ENCODE measurements at regions not wholly inside any gene's neighbourhood (a gene's known extent, or its start where the extent isn't known, plus 50 kb on each side); places are given as distances from the start of the nearest gene placed in this dataset.

- DNase-seq (ENCODE audit: low read depth) = no peak
- TF ChIP-seq CTCF (IDR thresholded peaks at IDR 0.05; ENCODE audit: low read depth, low read length) (no peak), POLR2A (IDR thresholded peaks at IDR 0.05; ENCODE audit: extremely low read depth, insufficient read length) (no peak), MAX (IDR thresholded peaks at IDR 0.05; ENCODE audit: low read depth, low read length) (no peak), MYC (IDR thresholded peaks at IDR 0.05; ENCODE audit: low read depth, low read length) (no peak)
- H3K4me3 ChIP-seq (ENCODE audit: low read depth, low read length) = no peak overlapping the region
Observed at GRCh38 chr2:118442996-118443553, 354.8 kb downstream of the INSIG2 start.

- DNase-seq (ENCODE audit: low read depth) = no peak
- no peak for TF ChIP-seq POLR2A (IDR thresholded peaks at IDR 0.05; ENCODE audit: extremely low read depth, insufficient read length)
- TF ChIP-seq MYC (IDR thresholded peaks at IDR 0.05; ENCODE audit: low read depth, low read length) = no peak
- TF ChIP-seq CTCF (IDR thresholded peaks at IDR 0.05; ENCODE audit: low read depth, low read length) = no peak
- TF ChIP-seq MAX (IDR thresholded peaks at IDR 0.05; ENCODE audit: low read depth, low read length) = no peak
- no peak overlapping the region for H3K4me3 ChIP-seq (ENCODE audit: low read depth, low read length)
Observed at GRCh38 chr2:118442046-118442445, 353.8 kb downstream of the INSIG2 start.

- no peak for TF ChIP-seq CTCF (IDR thresholded peaks at IDR 0.05; ENCODE audit: low read depth, low read length)
- TF ChIP-seq POLR2A (IDR thresholded peaks at IDR 0.05; ENCODE audit: extremely low read depth, insufficient read length) = no peak
- no peak for TF ChIP-seq MYC (IDR thresholded peaks at IDR 0.05; ENCODE audit: low read depth, low read length)
- no peak for TF ChIP-seq MAX (IDR thresholded peaks at IDR 0.05; ENCODE audit: low read depth, low read length)
- H3K4me3 ChIP-seq (ENCODE audit: low read depth, low read length) = no peak overlapping the region
- DNase-seq (ENCODE audit: low read depth) = no peak
Observed at GRCh38 chr2:118440404-118441098, 352.3 kb downstream of the INSIG2 start.

- no peak overlapping the region for H3K4me3 ChIP-seq (ENCODE audit: low read depth, low read length)
- TF ChIP-seq MAX (IDR thresholded peaks at IDR 0.05; ENCODE audit: low read depth, low read length) (no peak), MYC (IDR thresholded peaks at IDR 0.05; ENCODE audit: low read depth, low read length) (no peak), POLR2A (IDR thresholded peaks at IDR 0.05; ENCODE audit: extremely low read depth, insufficient read length) (no peak), CTCF (IDR thresholded peaks at IDR 0.05; ENCODE audit: low read depth, low read length) (no peak)
- DNase-seq (ENCODE audit: low read depth) = no peak
Observed at GRCh38 chr2:118437501-118437900, 349.2 kb downstream of the INSIG2 start.

- TF ChIP-seq CTCF (IDR thresholded peaks at IDR 0.05; ENCODE audit: low read depth, low read length) = no peak
- TF ChIP-seq POLR2A (IDR thresholded peaks at IDR 0.05; ENCODE audit: extremely low read depth, insufficient read length) = no peak
- TF ChIP-seq MYC (IDR thresholded peaks at IDR 0.05; ENCODE audit: low read depth, low read length) = no peak
- no peak for TF ChIP-seq MAX (IDR thresholded peaks at IDR 0.05; ENCODE audit: low read depth, low read length)
- no peak overlapping the region for H3K4me3 ChIP-seq (ENCODE audit: low read depth, low read length)
- no peak for DNase-seq (ENCODE audit: low read depth)
Observed at GRCh38 chr2:118431997-118432396, 343.7 kb downstream of the INSIG2 start.
